Lung microvascular endothelial cell (primary cell): ENCODE measurements at regions not wholly inside any gene's neighbourhood (a gene's known extent, or its start where the extent isn't known, plus 50 kb on each side); places are given as distances from the start of the nearest gene placed in this dataset.

ENCODE experiments used
- DNase-seq, 2 donors: peaks; one replicate each; pipeline versions ENCODE4 v3.0.0 to v3.0.0-alpha.2; 2010; ENCODE audit warnings: low read depth in 2 of 2

DNA sequence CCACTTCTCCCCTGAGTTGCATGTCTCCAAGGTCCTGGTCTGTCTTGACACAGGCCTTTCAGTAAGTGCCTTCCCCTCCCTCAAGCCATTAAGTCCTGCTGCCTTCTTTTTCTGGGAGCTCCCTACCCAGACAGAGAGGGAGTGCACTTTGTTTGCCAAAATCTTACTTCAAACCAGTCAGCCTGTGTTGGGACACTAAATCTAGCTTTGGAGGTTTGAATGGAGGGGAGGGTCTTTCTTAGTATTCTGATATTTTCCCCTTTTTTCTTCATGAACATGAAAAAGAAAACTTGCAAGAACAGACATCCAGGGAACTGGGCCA lies 170.7 kb upstream of the PMEPA1 start:
- no peak for DNase-seq

GRCh38 chr20:57879779-57880570 lies 170.2 kb upstream of the PMEPA1 start:
- no peak for DNase-seq

DNA sequence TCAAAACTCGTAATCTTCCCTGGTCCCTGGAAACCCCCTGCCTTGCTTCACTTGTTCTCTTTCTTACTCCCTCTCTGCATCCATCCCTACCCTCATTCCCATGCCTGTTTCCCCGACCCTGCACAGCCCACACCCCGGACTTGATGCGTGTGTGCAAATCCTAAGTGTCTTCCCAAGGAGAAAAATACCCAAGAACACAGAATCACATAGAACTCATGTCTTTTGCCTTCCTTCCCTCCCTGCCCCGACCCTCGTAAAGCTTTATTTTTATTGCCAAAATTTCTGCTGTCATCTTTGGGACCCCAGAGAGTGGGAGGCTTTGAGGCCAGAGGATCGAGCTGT lies 169.6 kb upstream of the PMEPA1 start:
- no peak for DNase-seq

GRCh38 chr20:57878786-57879424 lies 169.1 kb upstream of the PMEPA1 start:
- no peak for DNase-seq

DNA sequence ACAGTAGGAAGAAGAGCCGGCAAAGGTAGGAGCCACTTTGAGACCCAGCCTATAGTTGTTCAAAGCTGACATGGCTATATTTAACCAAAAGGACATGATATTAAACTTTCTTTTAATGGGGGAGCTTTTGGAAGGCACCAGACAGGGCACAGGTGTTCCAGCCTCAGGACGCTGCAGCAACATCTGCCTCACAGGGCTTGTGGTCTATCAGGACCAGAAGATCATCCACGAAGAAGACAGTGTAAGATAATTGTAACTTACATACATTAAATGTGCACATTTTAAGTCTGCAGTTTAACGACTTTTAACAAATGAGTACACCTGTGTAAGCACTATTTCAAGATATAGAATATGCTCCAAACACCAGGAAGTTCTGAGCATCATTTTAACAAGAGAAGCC lies 168.2 kb upstream of the PMEPA1 start:
- DNase-seq: no peak

- DNase-seq: no peak
These were observed 167.5 kb upstream of the PMEPA1 start for GRCh38 chr20:57877131-57877824.

- DNase-seq: no peak
These were observed 166.3 kb upstream of the PMEPA1 start for GRCh38 chr20:57876163-57876562.

- no peak for DNase-seq
These were observed 164.3 kb upstream of the PMEPA1 start for GRCh38 chr20:57874141-57874540.

- DNase-seq: no peak
These were observed 163.1 kb upstream of the PMEPA1 start for GRCh38 chr20:57872816-57873409.

DNA sequence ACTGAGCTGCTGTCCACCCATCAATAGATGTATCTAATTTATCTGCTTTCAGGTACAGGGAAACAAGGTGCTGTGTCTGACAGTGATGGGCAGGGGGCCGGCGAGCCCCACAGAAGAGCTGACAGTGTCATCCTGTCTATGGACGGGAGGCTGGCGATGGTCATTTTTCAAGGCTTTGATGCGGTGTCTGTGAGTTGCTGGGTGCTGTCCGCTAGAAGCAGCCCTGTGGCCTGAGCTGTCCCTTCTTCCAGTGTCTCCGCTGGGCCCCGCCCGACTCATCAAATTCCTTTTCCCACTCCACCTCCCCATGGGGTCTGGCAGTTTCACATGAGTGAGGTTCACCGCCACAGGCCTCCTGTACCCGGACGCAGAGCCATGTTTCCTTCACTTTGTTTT lies 161.4 kb upstream of the PMEPA1 start:
- DNase-seq: no peak

GRCh38 chr20:57870597-57871236 lies 160.9 kb upstream of the PMEPA1 start:
- DNase-seq: no peak

DNA sequence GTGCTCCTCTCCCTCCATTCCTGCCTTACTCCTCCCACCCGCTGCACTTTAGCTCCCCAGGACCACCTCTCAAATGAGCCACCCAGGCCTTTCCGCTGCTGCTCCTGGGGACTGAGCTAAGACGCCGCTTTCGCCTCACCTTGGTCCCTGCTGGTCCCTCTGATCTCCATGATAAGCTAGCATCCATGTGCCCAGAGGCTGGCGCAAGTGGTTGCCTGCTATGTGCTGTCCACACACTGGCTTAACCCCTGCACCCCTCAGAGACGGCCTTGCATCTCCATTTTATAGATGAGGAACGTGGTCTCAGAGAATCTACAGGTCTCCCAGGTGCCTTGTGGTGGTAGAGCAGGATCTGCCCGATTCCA lies 160.1 kb upstream of the PMEPA1 start:
- no peak for DNase-seq

DNA sequence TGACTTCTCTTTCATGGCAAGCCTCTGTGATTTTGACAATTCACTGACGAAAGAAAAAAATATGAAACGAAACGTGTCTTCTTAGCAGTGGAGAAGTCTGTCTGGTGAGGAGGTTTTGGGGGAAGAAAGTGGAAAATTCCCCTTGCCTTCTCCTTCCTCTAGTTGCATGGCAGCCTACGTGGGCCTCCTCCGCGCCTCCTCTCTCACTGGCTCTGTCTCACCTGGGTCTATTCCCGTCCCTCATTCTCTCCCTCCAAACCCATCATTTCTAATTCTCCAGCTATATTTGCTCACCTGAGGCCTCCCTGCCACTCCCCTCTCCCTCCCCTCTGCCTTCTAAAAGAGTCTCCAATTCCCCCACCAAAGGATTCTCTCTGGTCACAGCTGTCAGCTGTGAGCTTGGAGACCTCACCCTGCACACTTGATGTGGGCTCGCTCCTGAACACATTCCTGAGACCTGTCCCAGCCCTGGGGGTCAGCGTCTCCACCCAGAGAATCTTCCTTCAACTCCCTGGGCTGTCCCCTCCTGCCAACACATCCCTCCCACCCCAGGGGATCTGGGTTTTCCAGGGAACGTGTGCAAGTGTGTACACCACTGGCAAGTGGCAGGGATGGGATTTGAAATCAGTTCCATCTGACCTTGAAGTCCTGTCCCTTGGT lies 159.6 kb upstream of the PMEPA1 start:
- no peak for DNase-seq

DNA sequence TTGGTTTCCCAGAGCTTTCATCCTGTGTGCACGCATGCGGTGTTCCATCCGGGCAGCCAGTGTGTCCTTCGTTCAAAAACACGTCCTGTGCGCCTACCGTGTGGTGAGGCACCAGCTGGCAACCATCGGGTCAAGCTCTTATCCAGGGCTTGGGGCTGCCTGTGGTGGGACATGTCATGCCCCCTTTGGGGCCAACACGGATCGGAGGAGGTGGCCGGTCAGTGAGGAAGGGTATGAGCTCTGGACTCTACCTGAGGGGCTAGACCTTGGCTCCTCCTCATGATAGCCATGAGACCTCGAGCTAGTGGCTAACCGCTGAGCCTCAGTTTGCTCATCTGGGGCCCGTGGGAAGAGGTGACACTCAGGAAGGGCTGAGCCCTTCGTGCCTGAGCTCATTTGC lies 158.5 kb upstream of the PMEPA1 start:
- no peak for DNase-seq

GRCh38 chr20:57867807-57868206 lies 158.0 kb upstream of the PMEPA1 start:
- no peak for DNase-seq

DNA sequence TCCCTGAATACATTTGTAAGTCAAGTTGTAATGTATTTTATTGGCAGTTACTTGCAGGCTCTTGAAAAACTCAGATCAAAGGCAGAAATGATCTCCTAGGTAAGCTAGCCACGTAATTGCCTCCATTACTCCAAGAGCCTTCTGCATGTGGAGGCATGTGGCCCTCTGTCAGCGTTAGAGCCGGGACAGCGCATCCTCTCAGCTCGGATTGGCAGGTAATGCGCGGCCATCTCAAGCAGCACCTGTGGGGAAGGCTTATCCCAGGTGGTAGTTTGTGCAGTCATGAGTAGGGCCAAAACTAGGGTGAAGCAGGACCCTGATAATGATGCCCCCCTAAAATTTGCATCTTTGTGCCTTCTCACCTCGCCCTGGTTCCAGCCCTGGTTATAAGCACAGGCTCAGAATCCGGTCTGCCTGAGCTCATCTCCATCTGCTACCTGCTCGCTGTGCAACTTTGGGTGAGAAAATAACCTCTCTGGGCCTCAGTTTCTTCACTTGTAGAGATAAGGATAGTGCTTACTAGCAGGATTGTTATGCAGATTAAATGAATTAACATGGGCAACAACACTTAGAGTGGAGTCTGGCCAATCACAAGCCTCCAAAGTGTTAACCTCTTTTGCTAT lies 157.5 kb upstream of the PMEPA1 start:
- DNase-seq: no peak

DNA sequence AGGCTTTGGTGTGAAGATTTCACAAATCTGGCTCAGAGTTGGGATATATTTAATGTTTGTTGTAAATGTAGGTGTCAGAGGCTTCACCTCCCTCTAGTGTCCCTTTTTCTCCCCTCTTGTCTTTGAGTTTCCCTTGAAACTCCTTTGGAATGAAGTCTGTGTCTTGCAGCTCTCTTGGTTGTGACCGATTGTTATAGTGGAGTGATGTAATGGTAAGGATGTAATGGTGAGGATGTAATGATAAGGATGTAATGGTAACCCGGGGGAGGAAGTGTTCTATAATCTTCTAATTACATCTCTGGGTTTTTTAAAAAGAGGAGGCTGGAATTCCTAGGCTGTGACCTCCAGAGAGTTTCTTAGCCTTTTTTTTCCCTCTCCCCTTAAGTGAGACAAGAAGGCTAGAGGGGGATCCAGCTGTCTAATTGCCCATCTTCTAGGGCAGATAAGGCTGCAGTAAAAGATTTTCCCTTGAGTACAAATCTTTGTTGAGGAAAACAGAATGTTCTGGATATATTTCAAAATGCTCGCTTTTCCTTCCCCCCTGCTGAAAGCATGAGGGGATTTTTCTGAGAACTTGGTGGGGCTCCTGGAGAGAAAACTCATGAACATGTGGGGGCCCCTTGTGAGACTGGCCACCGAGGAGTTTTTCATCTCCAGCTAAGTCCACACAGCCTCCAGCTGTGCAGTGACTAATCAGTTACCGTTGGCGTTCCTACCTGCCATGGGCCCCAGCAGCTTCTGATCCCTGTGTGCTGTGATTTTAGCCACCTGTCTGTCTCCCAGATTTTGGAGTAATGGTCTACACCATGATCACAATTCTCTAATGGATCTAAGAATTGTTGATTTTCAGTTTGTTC lies 156.7 kb upstream of the PMEPA1 start:
- DNase-seq: no peak

GRCh38 chr20:57865266-57865665 lies 155.5 kb upstream of the PMEPA1 start:
- no peak for DNase-seq

- no peak for DNase-seq
These were observed 150.8 kb upstream of the PMEPA1 start for GRCh38 chr20:57860576-57860975.

GRCh38 chr20:57857969-57858368 lies 148.2 kb upstream of the PMEPA1 start:
- DNase-seq: no peak
